DMS53 treated with DMSO at 0.1 percent for 48 hours (cell line): ENCODE measurements at regions not wholly inside any gene's neighbourhood (a gene's known extent, or its start where the extent isn't known, plus 50 kb on each side); places are given as distances from the start of the nearest gene placed in this dataset.
A peak's percentile ranks its signal among the peaks of the same experiment; 100 is the strongest.

ENCODE experiments used
- DNase-seq: peaks from one replicate; lab custom pipeline; 2025; ENCODE audit not compliant: unreplicated experiment; lab: John Stamatoyannopoulos, UW

DNA sequence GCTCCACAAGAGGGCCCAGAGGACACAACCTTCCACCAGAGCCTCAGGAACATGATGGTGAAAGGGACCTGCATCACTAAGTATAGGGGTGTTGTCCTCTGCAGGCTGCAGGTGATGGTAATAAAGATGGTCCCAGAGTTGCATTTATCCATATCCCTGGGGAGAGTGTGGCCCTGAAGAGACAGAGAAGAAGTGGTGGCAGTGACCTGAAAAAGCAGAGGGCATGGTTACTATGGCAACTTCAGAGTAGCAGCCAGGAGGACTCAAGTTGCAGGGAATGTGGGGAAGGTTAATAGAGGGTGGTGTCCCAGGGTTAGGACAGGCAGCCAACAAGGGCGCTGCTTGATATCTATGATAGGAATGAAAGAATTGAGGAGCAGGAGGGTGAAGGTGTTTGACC, 57.1 kb downstream of the HLA-A start:
- DNase-seq: no peak

DNA sequence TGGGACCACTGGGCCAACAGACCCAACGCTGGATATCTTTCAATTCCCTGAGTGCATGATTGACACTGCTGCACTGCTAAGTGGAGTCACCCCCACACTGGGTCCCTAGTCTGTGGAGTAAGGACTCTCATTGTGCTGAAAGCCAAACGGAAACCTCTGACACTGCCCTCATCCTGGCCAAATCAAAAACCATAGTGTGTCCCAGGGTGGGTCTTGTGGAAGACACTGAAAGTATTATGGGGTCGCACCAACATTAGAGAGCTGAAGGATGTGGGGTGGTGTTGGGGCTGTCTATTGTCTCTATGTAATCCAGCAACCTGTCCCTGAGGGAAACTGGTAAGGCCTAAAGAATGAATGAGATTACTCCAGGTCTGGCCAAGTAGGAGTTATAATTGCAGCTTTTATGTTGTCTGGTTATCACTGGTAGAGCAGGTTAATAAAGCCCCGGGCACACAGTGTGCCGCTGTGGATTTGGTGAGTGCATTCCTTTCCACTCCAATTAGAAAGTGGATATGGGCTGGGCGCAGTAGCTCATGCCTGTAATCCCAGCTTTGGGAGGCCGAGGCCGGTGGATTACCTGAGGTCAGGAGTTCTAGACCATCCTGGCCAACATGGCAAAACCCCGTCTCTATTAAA, 57.9 kb downstream of the HLA-A start:
- DNase-seq: no peak

DNA sequence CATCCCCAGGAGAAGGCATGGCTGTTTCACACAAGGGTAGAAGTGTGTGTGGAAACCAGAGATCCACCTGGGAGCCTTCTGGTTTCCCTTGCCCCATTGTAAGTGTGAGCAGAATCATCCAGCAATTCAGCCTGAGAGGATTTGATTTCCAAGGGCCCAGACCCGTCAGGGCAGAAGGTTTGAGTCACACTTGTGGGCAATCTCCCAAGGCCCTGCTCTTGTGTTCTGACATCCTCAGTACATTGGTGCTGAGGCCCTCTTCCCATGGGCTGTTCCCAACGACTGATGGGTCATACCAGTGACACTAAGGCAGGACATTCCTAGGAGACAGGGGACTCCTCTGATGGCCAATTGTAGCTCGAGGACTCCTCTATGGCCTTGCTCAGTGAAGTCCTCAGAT, 58.2 kb upstream of the POLR1H start:
- DNase-seq: no peak

DNA sequence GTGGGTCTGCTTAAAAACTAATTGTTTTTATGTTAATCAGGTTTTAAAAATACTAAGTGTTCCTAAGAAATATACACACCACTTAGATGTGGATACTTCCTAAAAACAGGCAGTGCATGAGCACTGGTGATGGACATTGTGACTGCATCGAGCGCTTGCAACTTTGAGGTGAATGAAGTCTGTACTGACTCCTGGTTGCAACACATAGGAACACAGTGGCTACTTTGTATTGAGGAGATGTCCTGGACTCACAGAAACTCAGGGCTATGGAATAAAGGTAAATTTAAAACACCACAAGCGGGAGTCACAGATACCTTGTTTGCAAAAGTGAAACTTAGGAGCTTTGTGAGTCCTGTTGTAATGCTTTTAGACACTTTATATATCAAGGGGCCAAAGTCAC, 55.6 kb upstream of the POLR1H start:
- no peak for DNase-seq

DNA sequence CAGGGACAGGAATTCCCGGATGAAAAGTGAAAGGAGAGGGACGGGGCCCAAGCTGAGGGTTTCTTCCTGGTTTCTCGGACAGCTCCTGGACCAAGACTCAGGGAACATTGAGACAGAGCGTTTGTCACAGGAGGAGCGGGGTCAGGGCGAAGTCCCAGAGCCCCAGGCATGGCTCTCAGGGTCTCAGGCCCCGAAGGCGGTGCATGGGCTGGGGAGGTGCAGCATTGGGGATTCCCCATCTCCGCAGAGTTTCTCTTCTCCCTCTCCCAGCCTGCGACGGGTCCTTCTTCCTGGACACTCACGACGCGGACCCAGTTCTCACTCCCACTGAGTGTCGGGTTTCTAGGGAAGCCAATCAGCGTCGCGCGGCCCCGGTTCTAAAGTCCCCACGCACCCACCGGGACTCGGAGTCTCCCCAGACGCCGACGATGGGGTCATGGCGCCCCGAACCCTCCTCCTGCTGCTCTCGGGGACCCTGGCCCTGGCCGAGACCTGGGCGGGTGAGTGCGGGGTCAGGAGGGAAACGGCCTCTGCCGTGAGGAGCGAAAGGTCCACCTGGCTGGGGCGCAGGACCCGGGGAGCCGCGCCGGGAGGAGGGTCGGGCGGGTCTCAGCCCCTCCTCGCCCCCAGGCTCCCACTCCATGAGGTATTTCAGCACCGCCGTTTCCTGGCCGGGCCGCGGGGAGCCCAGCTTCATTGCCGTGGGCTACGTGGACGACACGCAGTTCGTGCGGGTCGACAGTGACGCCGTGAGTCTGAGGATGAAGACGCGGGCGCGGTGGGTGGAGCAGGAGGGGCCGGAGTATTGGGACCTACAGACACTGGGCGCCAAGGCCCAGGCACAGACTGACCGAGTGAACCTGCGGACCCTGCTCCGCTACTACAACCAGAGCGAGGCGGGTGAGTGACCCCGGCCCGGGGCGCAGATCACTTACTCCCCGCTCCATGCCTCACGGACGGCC, 54.6 kb upstream of the POLR1H start:
- peak; percentile 13 for DNase-seq

DNA sequence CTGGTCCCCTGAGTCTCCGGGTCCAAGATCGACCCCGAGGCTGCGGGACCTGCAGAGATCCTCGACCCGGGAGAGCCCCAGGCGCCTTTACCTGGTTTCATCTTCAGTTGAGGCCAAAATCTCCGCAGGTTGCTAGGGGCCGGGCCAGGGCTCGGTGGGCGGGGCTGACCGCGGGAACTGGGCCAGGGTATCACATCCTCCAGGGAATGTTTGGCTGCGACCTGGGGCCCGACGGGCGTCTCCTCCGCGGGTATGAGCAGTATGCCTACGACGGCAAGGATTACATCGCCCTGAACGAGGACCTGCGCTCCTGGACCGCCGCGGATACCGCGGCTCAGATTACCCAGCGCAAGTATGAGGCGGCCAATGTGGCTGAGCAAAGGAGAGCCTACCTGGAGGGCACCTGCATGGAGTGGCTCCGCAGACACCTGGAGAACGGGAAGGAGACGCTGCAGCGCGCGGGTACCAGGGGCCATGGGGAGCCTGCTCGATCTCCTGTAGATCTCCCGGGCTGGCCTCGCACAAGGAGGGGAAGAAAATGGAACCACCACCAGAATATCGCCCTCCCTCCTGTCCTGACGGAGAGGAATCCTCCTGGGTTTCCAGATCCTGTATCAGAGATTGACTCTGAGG, 53.8 kb upstream of the POLR1H start:
- peak; percentile 56 for DNase-seq

DNA sequence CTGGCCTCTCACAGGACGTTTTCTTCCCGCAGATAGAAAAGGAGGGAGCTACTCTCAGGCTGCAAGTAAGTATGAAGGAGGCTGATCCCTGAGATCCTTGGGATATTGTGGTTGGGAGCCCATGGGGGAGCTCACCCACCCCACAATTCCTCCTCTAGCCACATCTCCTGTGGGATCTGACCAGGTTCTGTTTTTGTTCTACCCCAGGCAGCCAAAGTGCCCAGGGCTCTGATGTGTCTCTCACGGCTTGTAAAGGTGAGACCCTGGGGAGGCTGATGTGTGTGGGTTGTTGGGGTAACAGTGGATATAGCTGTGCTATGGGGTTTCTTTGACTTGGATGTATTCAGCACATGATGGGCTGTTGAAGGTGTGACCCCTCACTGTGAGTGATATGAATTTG, 52.0 kb upstream of the POLR1H start:
- no peak for DNase-seq
